ENCODE measurements at regions not wholly inside any gene's neighbourhood (a gene's known extent, or its start where the extent isn't known, plus 50 kb on each side); places are given as distances from the start of the nearest gene placed in this dataset.
"Not testable (repeated sequence)": the region's sequence is repeated elsewhere in the genome, so short reads cannot be mapped to it uniquely, and the experiment has no call there.

- not testable (repeated sequence) for TF ChIP-seq ATF2 (CRISPR knock-in tag; IDR thresholded peaks at IDR 0.05; ENCODE audit: borderline replicate concordance, low read depth); CTCF (IDR thresholded peaks at IDR 0.05); FOXK1 (CRISPR knock-in tag; IDR thresholded peaks at IDR 0.05)
These were observed 112.5 kb upstream of the CRYM start for GRCh38 chr16:21390634-21391033.

Measured in WTC11 (cell line).